NCI-H1092 treated with DMSO at 0.1 percent for 48 hours (cell line): ENCODE measurements at regions not wholly inside any gene's neighbourhood (a gene's known extent, or its start where the extent isn't known, plus 50 kb on each side); places are given as distances from the start of the nearest gene placed in this dataset.
A peak's percentile ranks its signal among the peaks of the same experiment; 100 is the strongest.
"Not testable (repeated sequence)": the region's sequence is repeated elsewhere in the genome, so short reads cannot be mapped to it uniquely, and the experiment has no call there.

Experiments used
- DNase-seq: peaks from one replicate; lab custom pipeline; 2025; lab: John Stamatoyannopoulos, UW

GRCh38 chr9:90523958-90524357, 118.7 kb downstream of the DIRAS2 start:
- peak; percentile 65 for DNase-seq

GRCh38 chr9:90526386-90526785, 116.2 kb downstream of the DIRAS2 start:
- DNase-seq: peak; percentile 8

GRCh38 chr9:90536094-90536493, 106.5 kb downstream of the DIRAS2 start:
- DNase-seq: not testable (repeated sequence)

GRCh38 chr9:90538566-90538965, 104.1 kb downstream of the DIRAS2 start:
- DNase-seq: no peak

- DNase-seq: peak; percentile 12
Observed at GRCh38 chr9:90539286-90539685, 103.3 kb downstream of the DIRAS2 start.

GRCh38 chr9:90540734-90541133, 101.9 kb downstream of the DIRAS2 start:
- DNase-seq: no peak

GRCh38 chr9:90544488-90544887, 98.1 kb downstream of the DIRAS2 start:
- DNase-seq: no peak

GRCh38 chr9:90546200-90546599, 96.4 kb downstream of the DIRAS2 start:
- DNase-seq: peak; percentile 88

- DNase-seq: no peak
Observed at GRCh38 chr9:90547896-90548295, 94.7 kb downstream of the DIRAS2 start.

- DNase-seq: no peak
Observed at GRCh38 chr9:90552317-90552716, 90.3 kb downstream of the DIRAS2 start.

GRCh38 chr9:90555351-90556057, 87.1 kb downstream of the DIRAS2 start:
- no peak for DNase-seq

- no peak for DNase-seq
Observed at GRCh38 chr9:90556897-90557675, 85.5 kb downstream of the DIRAS2 start.

GRCh38 chr9:90559075-90560073, 83.2 kb downstream of the DIRAS2 start:
- no peak for DNase-seq
